ENCODE measurements at regions not wholly inside any gene's neighbourhood (a gene's known extent, or its start where the extent isn't known, plus 50 kb on each side); places are given as distances from the start of the nearest gene placed in this dataset.

- TF ChIP-seq, protein P1, sequence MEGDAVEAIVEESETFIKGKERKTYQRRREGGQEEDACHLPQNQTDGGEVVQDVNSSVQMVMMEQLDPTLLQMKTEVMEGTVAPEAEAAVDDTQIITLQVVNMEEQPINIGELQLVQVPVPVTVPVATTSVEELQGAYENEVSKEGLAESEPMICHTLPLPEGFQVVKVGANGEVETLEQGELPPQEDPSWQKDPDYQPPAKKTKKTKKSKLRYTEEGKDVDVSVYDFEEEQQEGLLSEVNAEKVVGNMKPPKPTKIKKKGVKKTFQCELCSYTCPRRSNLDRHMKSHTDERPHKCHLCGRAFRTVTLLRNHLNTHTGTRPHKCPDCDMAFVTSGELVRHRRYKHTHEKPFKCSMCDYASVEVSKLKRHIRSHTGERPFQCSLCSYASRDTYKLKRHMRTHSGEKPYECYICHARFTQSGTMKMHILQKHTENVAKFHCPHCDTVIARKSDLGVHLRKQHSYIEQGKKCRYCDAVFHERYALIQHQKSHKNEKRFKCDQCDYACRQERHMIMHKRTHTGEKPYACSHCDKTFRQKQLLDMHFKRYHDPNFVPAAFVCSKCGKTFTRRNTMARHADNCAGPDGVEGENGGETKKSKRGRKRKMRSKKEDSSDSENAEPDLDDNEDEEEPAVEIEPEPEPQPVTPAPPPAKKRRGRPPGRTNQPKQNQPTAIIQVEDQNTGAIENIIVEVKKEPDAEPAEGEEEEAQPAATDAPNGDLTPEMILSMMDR (IDR thresholded peaks at IDR 0.05; ENCODE audit: low read length), result no peak
- no peak for TF ChIP-seq EZH2 (IDR thresholded peaks at IDR 0.05; ENCODE audit: borderline replicate concordance, low read length)
Measured at GRCh38 chr7:85719981-85720953, 533.4 kb upstream of the SEMA3D start.

Measured in OCI-LY1 (cell line).